ENCODE measurements at regions not wholly inside any gene's neighbourhood (a gene's known extent, or its start where the extent isn't known, plus 50 kb on each side); places are given as distances from the start of the nearest gene placed in this dataset.
"Not testable (repeated sequence)": the region's sequence is repeated elsewhere in the genome, so short reads cannot be mapped to it uniquely, and the experiment has no call there.

GRCh38 chr4:55712835-55713234, 76.7 kb upstream of the NMU start:
- TF ChIP-seq EZH2phosphoT487 (IDR thresholded peaks at IDR 0.05; ENCODE audit: insufficient read depth, low read depth); EZH2 (IDR thresholded peaks at IDR 0.05; ENCODE audit: insufficient read depth, poor library complexity, severe bottlenecking): not testable (repeated sequence)
